HepG2 (cell line): ENCODE measurements at regions not wholly inside any gene's neighbourhood (a gene's known extent, or its start where the extent isn't known, plus 50 kb on each side); places are given as distances from the start of the nearest gene placed in this dataset.

Experiments used
- ATAC-seq: fragments of 200-7000 bp; cut with Tn5 transposase; 3 replicates; pipeline ENCODE4 v1.9.1; 2020; ENCODE audit warnings: mild to moderate bottlenecking, moderate library complexity
- BruUV-seq: library from RNA; stranded (reverse); fragments of 400-500 nt; replicated peaks from 2 replicates; lab custom pipeline; 2021; lab: Mats Ljungman, UMichigan
- CTCF ChIA-PET: fragments of 300-600 bp; formaldehyde crosslinking; extraction: SDS; loops from one replicate; lab custom pipeline; 2021; ENCODE audit warnings: low total read pairs, inconsistent platforms, low intra/inter-chr PET ratio; lab: Yijun Ruan, JAX
- POLR2A ChIA-PET: fragments of 350-600 bp; sonication (Branson Sonifier 250); formaldehyde crosslinking; loops from one replicate; lab custom pipeline; 2020; ENCODE audit warnings: antibody characterized with exemption, inconsistent platforms; lab: Yijun Ruan, JAX
- DNase-seq: peaks from one replicate; pipeline ENCODE4 v3.0.0-alpha.2; 2015; ENCODE audit warnings: low spot score
- FAIRE-seq: peaks from 3 replicates; lab custom pipeline; 2011; peaks lifted over from hg19 to GRCh38; lab: Jason Lieb, UNC
- H2AFZ ChIP-seq: one replicate; pipeline ENCODE4 v1.6.1; 2011; ENCODE audit warnings: low read length, inconsistent platforms
- H3K27ac ChIP-seq: fragments of 300-600 bp; 3 replicates; pipeline ENCODE4 v1.8.0; 2011; ENCODE audit warnings: mixed run types, mild to moderate bottlenecking, mixed read lengths, low read length, inconsistent platforms; ENCODE audit not compliant: insufficient read depth; ENCODE audit errors: extremely low read length
- H3K27me3 ChIP-seq, 2 experiments: fragments of 200-600 bp in 1 of 2; 2 replicates in 1 of 2; 3 replicates in 1 of 2; pipeline versions ENCODE4 v1.6.0 to v1.8.0; 2011; ENCODE audit warnings: low read length in 2 of 2, mild to moderate bottlenecking in 2 of 2, moderate library complexity in 2 of 2, inconsistent platforms in 1 of 2; ENCODE audit not compliant: insufficient read depth in 2 of 2, control insufficient read depth in 1 of 2
- H3K36me3 ChIP-seq, 2 experiments: fragments of 200-600 bp in 1 of 2; replicated peaks in 1 of 2; 2 replicates in 1 of 2; 3 replicates in 1 of 2; pipeline versions ENCODE4 v1.5.1 to v1.8.0; 2011; ENCODE audit warnings: low read length in 2 of 2, inconsistent platforms in 1 of 2; ENCODE audit not compliant: insufficient read depth in 2 of 2, control insufficient read depth in 1 of 2
- H3K4me1 ChIP-seq: 2 replicates; pipeline ENCODE4 v1.5.1; 2012; ENCODE audit warnings: low read length, inconsistent platforms; ENCODE audit not compliant: insufficient read depth
- H3K4me2 ChIP-seq: 2 replicates; pipeline ENCODE4 v1.6.0; 2011; ENCODE audit warnings: low read depth, low read length, inconsistent platforms
- H3K4me3 ChIP-seq, 3 experiments: fragments of 200-600 bp in 1 of 3; sonication (generic), shearing (Covaris generic) in 1 of 3; replicated peaks in 1 of 3; 2 replicates each; pipeline ENCODE4 v1.5.1; 2011 to 2016; ENCODE audit warnings: low read length in 3 of 3, inconsistent platforms in 2 of 3, low read depth in 2 of 3, mild to moderate bottlenecking in 2 of 3, control low read depth in 1 of 3, mixed read lengths in 1 of 3; ENCODE audit not compliant: insufficient read depth in 1 of 3
- H3K79me2 ChIP-seq: one replicate; pipeline ENCODE4 v1.6.1; 2011; ENCODE audit warnings: low read length, inconsistent platforms; ENCODE audit not compliant: insufficient read depth
- H3K9ac ChIP-seq: 2 replicates; pipeline ENCODE4 v1.6.0; 2011; ENCODE audit warnings: mild to moderate bottlenecking, low read depth, low read length, inconsistent platforms; ENCODE audit not compliant: insufficient read depth
- H3K9me3 ChIP-seq: 2 replicates; pipeline ENCODE4 v1.5.1; 2012; ENCODE audit warnings: mild to moderate bottlenecking, low read length
- H4K20me1 ChIP-seq: 2 replicates; pipeline ENCODE4 v1.6.0; 2011; ENCODE audit warnings: inconsistent platforms, mild to moderate bottlenecking, low read length, moderate library complexity; ENCODE audit not compliant: insufficient read depth
- PTBP1 ChIP-seq: fragments of 200-400 bp; formaldehyde crosslinking; IDR thresholded peaks from 2 replicates; pipeline ENCODE4 v1.6.1; 2018; ENCODE audit warnings: low read length, low read depth; ENCODE audit not compliant: poor library complexity, severe bottlenecking
- REST ChIP-seq, 2 experiments: IDR thresholded peaks; 2 replicates each; pipeline ENCODE4 v1.6.1; 2011 to 2012; ENCODE audit warnings: low read length in 2 of 2, borderline replicate concordance in 1 of 2, low read depth in 1 of 2, mild to moderate bottlenecking in 1 of 2, moderate library complexity in 1 of 2
- SNAPC2 ChIP-seq: sonication (generic); formaldehyde crosslinking; IDR thresholded peaks from 2 replicates; pipeline ENCODE4 v1.8.1; 2022; ENCODE audit warnings: mild to moderate bottlenecking, missing genetic modification reagents
- ZBTB39 ChIP-seq: sonication (generic); formaldehyde crosslinking; IDR thresholded peaks from 2 replicates; pipeline ENCODE4 v1.5.0; 2020; ENCODE audit warnings: missing genetic modification reagents
- WGBS: methylation state at CpG from one replicate; pipeline ENCODE4 v1.1.6; 2017; ENCODE audit warnings: low lambda C conversion rate; 5-methylcytosine and 5-hydroxymethylcytosine counted together
- in situ Hi-C: cut with HindIII; loops from 2 replicates; pipeline ENCODE4 v1.10.0; 2017; ENCODE audit warnings: low pct_unique_long_range_greater_than_20kb; ENCODE audit not compliant: extremely low pct_ligation_motif_present
- intact Hi-C: fragments of 100-400 bp; cut with micrococcal nuclease; formaldehyde crosslinking; loops from one replicate; pipeline ENCODE4 v1.10.0; 2022; ENCODE audit not compliant: unreplicated experiment
- TF ChIP-seq, protein P1 (sequence below): sonication (generic); IDR thresholded peaks from 2 replicates; pipeline ENCODE4 v1.6.1; 2016; ENCODE audit warnings: low read depth, borderline replicate concordance
- TF ChIP-seq, protein P2 (sequence below): sonication (generic); formaldehyde crosslinking; IDR thresholded peaks from 2 replicates; pipeline ENCODE4 v1.4.0; 2020; ENCODE audit warnings: mild to moderate bottlenecking, low read depth, missing genetic modification reagents
- TF ChIP-seq, protein P3 (sequence below): sonication (generic); formaldehyde crosslinking; IDR thresholded peaks from 2 replicates; pipeline ENCODE4 v1.8.0; 2022; ENCODE audit warnings: mild to moderate bottlenecking, missing genetic modification reagents; ENCODE audit not compliant: insufficient replicate concordance

GRCh38 chr4:189237340-189237739, 703.3 kb upstream of the FRG1 start:
- no peaks in the 10 kb centered on the region for H3K4me1 ChIP-seq
- no peaks in the 10 kb centered on the region; the same call in 1 of the 2 replicates for H3K9me3 ChIP-seq
- TF ChIP-seq ZBTB39 (CRISPR knock-in tag) (no peak), PTBP1 (no peak), SNAPC2 (CRISPR knock-in tag) (no peak), REST (IDR thresholded peaks at IDR 0.05; ENCODE audit: borderline replicate concordance in 1 of 2, low read depth in 1 of 2, low read length in 2 of 2) (no peak)
- TF ChIP-seq, protein P1, sequence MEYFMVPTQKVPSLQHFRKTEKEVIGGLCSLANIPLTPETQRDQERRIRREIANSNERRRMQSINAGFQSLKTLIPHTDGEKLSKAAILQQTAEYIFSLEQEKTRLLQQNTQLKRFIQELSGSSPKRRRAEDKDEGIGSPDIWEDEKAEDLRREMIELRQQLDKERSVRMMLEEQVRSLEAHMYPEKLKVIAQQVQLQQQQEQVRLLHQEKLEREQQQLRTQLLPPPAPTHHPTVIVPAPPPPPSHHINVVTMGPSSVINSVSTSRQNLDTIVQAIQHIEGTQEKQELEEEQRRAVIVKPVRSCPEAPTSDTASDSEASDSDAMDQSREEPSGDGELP, result no peak
- TF ChIP-seq, protein P2, sequence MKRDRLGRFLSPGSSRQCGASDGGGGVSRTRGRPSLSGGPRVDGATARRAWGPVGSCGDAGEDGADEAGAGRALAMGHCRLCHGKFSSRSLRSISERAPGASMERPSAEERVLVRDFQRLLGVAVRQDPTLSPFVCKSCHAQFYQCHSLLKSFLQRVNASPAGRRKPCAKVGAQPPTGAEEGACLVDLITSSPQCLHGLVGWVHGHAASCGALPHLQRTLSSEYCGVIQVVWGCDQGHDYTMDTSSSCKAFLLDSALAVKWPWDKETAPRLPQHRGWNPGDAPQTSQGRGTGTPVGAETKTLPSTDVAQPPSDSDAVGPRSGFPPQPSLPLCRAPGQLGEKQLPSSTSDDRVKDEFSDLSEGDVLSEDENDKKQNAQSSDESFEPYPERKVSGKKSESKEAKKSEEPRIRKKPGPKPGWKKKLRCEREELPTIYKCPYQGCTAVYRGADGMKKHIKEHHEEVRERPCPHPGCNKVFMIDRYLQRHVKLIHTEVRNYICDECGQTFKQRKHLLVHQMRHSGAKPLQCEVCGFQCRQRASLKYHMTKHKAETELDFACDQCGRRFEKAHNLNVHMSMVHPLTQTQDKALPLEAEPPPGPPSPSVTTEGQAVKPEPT (CRISPR knock-in tag), result no peak
- TF ChIP-seq, protein P3, sequence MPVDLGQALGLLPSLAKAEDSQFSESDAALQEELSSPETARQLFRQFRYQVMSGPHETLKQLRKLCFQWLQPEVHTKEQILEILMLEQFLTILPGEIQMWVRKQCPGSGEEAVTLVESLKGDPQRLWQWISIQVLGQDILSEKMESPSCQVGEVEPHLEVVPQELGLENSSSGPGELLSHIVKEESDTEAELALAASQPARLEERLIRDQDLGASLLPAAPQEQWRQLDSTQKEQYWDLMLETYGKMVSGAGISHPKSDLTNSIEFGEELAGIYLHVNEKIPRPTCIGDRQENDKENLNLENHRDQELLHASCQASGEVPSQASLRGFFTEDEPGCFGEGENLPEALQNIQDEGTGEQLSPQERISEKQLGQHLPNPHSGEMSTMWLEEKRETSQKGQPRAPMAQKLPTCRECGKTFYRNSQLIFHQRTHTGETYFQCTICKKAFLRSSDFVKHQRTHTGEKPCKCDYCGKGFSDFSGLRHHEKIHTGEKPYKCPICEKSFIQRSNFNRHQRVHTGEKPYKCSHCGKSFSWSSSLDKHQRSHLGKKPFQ (CRISPR knock-in tag), result no peak
- in situ Hi-C loops, result no loop called here
- no peak for ATAC-seq
- FAIRE-seq, result no peak
- no peak overlapping the region for H3K4me3 ChIP-seq
- POLR2A ChIA-PET, result no interaction called here
- no peak for DNase-seq
- H3K36me3 ChIP-seq, result no peaks in the 10 kb centered on the region
- no peak overlapping the region for H3K9ac ChIP-seq
- CTCF ChIA-PET, result no interaction called here
- no peaks in the 10 kb centered on the region for H4K20me1 ChIP-seq
- 83% methylated on average over 3 of the region's 13 CpGs for whole genome bisulfite sequencing
- no peak overlapping the region for H2AFZ ChIP-seq
- intact Hi-C loops, result no loop called here
- no peak overlapping the region for H3K27ac ChIP-seq
- H3K4me2 ChIP-seq, result no peak overlapping the region
- no peaks in the 10 kb centered on the region for H3K27me3 ChIP-seq
- BruUV-seq, result no TSS peak
- no peaks in the 10 kb centered on the region for H3K79me2 ChIP-seq
